NCI-H2081 (cell line): ENCODE measurements at regions not wholly inside any gene's neighbourhood (a gene's known extent, or its start where the extent isn't known, plus 50 kb on each side); places are given as distances from the start of the nearest gene placed in this dataset.
"Not testable (repeated sequence)": the region's sequence is repeated elsewhere in the genome, so short reads cannot be mapped to it uniquely, and the experiment has no call there.

ENCODE experiments used
- DNase-seq, 2 experiments: peaks; one replicate each; lab custom pipeline; 2025; lab: John Stamatoyannopoulos, UW

GRCh38 chr17:55903028-55903690 is 152.3 kb downstream of the PCTP start:
- no peak for DNase-seq

DNA sequence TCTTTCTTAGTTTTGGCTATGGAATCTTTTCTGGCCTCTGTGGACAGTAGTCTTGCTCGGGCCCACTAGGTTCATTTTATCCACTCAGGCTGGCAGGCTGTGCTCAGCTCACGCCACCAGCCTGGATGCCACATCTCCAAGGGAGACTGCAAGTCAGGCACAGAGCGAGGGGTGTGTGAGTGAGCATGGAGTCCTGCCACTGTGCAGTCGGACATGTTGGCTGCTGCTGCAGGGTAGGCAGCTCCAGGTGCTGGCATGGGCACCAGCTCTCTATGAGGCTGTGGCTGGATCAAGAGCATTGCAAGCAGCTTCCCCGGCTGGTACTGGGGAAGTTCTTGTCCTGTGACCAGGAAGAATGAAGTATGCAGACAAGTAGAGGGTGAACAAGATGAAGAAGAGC is 158.9 kb downstream of the PCTP start:
- no peak for DNase-seq

GRCh38 chr17:55911186-55911585 is 160.3 kb downstream of the PCTP start:
- DNase-seq: no peak

GRCh38 chr17:55925440-55925839 is 174.6 kb downstream of the PCTP start:
- DNase-seq: no peak

- no peak for DNase-seq
Observed at GRCh38 chr17:55926276-55926990, 175.6 kb downstream of the PCTP start.

- DNase-seq: no peak
Observed at GRCh38 chr17:55930291-55930809, 179.5 kb downstream of the PCTP start.

GRCh38 chr17:55931446-55931845 is 180.6 kb downstream of the PCTP start:
- no peak for DNase-seq

DNA sequence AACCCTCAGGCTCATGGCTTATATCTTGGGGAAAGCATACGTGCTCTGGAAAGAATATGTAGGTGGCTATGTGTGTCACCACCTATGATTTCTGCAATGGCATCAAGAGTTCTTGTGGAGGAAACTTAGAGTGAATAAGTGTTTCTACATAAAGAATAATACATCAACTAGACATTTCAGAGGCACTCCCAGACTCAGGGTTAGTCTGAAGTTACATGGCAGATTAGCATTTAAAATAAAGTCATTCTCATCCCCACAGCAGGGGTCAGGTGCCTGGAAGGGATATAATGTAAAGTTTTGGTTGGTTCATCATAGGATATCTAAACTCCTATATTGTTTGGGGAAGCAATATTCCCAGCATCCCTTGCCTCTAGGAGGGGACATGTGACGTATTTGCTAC is 182.1 kb downstream of the PCTP start:
- DNase-seq: no peak

GRCh38 chr17:55939181-55939810 is 188.4 kb downstream of the PCTP start:
- not testable (repeated sequence) for DNase-seq

DNA sequence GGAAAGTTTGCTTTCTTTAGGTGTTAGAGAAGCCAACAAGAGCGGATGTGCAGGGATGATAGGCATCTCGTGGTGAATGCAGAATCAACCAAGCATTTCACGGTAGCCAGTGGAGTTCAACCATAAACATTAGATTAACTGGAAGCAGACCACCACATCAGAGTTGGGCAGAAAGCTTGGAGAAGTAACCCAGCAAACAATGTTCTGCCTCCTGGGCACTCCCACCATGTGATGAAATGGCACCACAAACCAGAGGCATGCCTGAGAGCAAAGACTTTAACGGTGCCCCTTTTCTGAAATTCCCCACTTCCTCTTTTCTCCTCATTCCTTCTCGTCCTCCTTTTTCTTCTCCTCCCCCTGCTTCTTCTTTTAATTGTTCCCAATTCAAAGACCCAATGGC is 193.5 kb upstream of the ANKFN1 start:
- DNase-seq: no peak

DNA sequence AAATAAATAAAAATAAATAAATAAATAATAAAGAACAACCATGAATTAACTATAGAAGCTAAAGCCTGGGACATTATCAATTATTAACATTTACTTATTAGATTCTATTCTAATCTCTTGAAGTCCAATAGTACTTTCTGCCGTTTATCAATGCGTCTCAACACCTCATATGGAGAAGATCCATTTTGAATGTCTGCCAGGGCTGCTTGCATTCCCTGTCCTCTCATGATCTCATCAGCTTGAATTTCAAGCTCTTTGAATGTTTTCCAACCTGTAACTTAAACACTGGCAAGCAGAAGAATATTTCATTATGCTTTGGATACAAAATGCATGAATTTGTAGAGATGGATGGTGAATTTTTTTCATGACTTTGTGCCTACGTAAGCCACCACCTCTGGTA is 191.9 kb upstream of the ANKFN1 start:
- no peak for DNase-seq

DNA sequence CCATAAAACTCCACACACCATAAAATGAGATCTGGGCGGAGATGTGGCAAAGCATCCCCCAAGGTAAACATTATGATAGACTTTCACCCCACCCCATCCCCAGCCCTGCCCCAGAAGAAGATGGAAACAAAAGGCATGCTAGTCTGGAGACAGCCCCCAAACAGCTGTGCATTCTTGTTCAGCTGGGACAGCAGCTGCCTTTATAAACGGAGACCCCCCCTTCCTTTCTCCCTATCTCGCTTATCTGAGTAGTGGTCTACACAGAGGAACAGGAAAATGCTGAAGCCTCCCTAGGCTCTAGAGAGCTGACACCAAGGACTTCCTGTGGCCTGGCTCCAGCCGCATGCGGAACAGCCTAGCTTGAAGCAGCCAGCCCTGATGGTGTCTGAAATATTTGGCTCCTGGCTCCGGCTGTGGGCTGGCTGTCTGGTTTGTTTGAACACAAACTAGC is 190.3 kb upstream of the ANKFN1 start:
- DNase-seq: no peak

DNA sequence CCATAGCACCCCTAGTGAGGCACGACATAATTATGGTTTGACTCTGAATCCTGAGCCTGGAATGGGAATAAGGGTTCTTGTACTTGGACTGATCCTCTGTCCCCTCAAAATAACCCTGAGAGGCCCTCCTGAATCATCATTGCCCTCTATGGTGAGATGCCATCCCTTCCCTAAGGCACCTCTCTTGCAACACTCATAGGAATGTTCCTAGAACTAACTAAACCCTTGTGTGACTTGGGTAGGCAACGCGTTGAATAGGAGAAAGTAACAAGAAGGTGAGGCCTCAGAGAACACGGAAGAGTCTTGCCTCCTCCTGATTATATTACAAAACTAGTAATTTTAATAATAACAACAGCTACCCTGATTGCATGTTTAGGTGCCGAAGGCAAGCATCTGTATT is 189.1 kb upstream of the ANKFN1 start:
- DNase-seq: no peak

DNA sequence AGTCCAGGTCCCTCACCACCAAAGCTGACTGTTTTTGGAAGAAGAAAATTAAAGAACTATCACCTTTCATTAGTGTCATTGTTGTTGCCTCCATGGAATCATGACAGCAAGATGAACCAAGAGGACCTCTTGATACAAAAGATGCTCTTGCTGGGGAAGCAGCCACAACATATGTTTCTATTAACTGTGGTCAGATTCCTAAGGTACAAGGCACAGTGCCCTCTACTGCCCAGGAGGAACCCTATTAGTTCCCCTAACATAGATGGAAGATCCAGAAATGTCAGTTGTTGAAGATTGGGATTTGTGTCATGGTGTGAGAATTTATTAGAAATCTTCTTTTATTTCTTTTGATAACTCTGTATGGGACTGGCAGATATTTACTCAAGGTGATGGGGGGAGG is 188.2 kb upstream of the ANKFN1 start:
- no peak for DNase-seq

GRCh38 chr17:55969562-55970324 is 183.5 kb upstream of the ANKFN1 start:
- DNase-seq: no peak

GRCh38 chr17:55978578-55978977 is 174.7 kb upstream of the ANKFN1 start:
- no peak for DNase-seq

DNA sequence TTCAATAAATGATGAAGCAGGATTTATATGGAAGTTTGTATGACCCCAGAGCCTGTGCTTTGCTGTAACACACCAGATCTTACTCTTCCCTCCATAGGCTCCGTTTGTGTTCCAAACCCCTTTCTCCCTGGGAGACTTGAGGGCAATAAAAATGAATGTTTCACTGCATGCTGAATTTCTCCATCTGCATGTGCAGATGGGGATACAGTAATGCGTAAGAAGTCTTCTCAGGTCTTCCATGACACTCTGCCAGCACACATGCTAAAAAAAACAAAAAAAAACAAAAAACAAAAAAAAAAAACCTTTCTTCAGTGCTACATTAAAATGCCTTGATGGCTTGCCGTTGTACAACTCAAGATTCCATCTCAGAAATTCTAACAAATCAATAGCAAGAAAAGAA is 170.2 kb upstream of the ANKFN1 start:
- no peak for DNase-seq

DNA sequence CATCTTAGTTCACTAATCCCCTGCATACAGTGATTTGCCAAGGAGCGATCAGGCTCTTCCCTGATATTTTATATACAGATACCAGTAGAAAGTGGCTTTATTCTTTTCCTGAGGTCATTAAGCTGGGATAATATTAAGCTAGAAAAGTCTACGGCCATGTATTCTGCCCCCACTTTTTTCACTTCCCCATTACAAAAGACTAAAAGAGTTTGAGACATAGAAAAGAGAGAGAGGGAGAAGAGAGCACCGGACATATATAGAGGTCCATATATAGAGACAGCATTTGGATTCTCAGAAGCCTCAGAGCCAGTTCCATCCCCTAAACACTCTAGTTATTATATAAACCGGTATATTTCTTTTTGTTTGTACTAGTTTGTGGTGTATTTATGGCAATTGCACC is 166.5 kb upstream of the ANKFN1 start:
- DNase-seq: no peak

DNA sequence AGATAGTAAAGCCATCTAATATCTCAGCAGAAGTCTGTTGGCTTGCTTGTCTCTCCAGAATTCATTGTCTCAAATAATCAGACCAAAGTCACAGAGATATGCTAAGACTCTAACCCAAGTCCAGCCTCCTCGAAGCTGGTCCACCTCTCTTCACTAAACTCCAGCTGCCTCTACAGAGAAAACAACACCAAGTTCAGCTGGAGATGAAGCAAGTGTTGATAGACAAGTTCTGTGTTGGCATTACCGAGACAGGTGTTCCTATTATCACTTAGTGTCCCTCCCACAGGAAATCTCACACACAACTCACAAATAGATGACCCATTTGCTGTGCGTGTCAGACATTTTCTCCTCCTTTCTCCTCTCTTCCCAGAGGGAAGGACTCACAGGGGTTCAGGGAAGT is 164.4 kb upstream of the ANKFN1 start:
- no peak for DNase-seq

DNA sequence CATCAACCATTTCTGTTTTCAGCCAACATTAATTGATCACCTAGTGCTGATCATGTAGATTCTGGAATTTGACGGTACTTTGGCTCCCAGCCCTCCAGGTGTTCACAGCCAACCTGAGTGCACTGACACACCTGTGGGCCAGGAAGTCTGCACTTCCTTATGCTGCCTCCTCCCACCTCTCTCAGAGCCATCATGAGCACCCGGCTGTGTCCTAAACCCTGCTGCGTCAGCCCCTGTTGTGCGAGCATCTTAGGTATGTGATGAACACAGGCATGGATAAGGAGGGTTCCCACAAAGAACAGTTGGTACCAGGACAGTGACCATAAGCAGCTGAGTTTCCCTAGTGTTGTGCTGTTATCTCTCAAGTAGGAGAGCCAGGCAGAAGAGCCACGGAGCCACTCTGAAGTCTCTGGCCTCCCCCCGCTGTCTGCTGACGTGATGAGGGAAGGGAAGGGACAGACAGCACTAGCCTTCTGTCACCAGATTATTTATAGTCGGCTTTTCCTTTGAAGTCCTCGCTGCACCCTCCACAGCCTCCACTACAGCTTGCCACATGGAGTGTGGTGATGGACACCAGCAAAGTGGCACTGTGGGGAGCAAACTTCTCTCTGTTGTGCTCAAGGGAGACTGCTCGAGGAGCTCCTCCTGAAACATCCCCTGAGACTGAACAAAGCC is 162.8 kb upstream of the ANKFN1 start:
- DNase-seq: no peak

- DNase-seq: no peak
Observed at GRCh38 chr17:55996826-55997225, 156.4 kb upstream of the ANKFN1 start.

GRCh38 chr17:56000411-56000810 is 152.9 kb upstream of the ANKFN1 start:
- DNase-seq: no peak
